Fibroblast of lung (primary cell): ENCODE measurements at regions not wholly inside any gene's neighbourhood (a gene's known extent, or its start where the extent isn't known, plus 50 kb on each side); places are given as distances from the start of the nearest gene placed in this dataset.

Experiments
- DNase-seq, 2 donors: peaks; one replicate each; pipeline versions ENCODE4 v3.0.0 to v3.0.0-alpha.2; 2010; ENCODE audit warnings: low read depth in 2 of 2
- H2AFZ ChIP-seq: 2 replicates; pipeline ENCODE4 v1.5.1; 2012; ENCODE audit warnings: low read length, control low read depth, inconsistent platforms
- H3K27ac ChIP-seq: 2 replicates; pipeline ENCODE4 v1.5.1; 2011; ENCODE audit warnings: low read length, control low read depth; ENCODE audit not compliant: insufficient read depth
- H3K27me3 ChIP-seq: 2 replicates; pipeline ENCODE4 v1.5.1; 2011; ENCODE audit warnings: mild to moderate bottlenecking, low read length; ENCODE audit not compliant: control insufficient read depth, insufficient read depth
- H3K36me3 ChIP-seq: 2 replicates; pipeline ENCODE4 v1.5.1; 2011; ENCODE audit warnings: low read length; ENCODE audit not compliant: control insufficient read depth, insufficient read depth
- H3K4me1 ChIP-seq: 2 replicates; pipeline ENCODE4 v1.5.1; 2011; ENCODE audit warnings: low read length; ENCODE audit not compliant: control insufficient read depth, insufficient read depth; ENCODE audit errors: extremely low read depth
- H3K4me2 ChIP-seq: 2 replicates; pipeline ENCODE4 v1.5.1; 2011; ENCODE audit warnings: low read length, control low read depth; ENCODE audit not compliant: insufficient read depth; ENCODE audit errors: extremely low read depth
- H3K4me3 ChIP-seq, 4 experiments: fragments of 200-600 bp in 1 of 4; sonication (generic) in 1 of 4; replicated peaks in 1 of 4; 2 replicates each; pipeline ENCODE4 v1.5.1; 2011 to 2016; ENCODE audit warnings: low read length in 4 of 4, low read depth in 3 of 4, mild to moderate bottlenecking in 3 of 4, control low read depth in 2 of 4, inconsistent platforms in 1 of 4, mixed read lengths in 1 of 4; ENCODE audit not compliant: insufficient read depth in 1 of 4; ENCODE audit errors: control extremely low read depth in 1 of 4
- H3K79me2 ChIP-seq: 2 replicates; pipeline ENCODE4 v1.5.1; 2012; ENCODE audit warnings: mild to moderate bottlenecking, low read length, inconsistent platforms; ENCODE audit not compliant: control insufficient read depth, insufficient read depth
- H3K9ac ChIP-seq: 2 replicates; pipeline ENCODE4 v1.5.1; 2011; ENCODE audit warnings: mild to moderate bottlenecking, low read length, control low read depth; ENCODE audit not compliant: insufficient read depth
- H3K9me3 ChIP-seq: 2 replicates; pipeline ENCODE4 v1.5.1; 2012; ENCODE audit warnings: low read depth, low read length; ENCODE audit not compliant: control insufficient read depth, insufficient read depth
- H4K20me1 ChIP-seq: 2 replicates; pipeline ENCODE4 v1.5.1; 2011; ENCODE audit warnings: low read length; ENCODE audit not compliant: control insufficient read depth, insufficient read depth; ENCODE audit errors: extremely low read depth
- CTCF ChIP-seq, 2 donors: IDR thresholded peaks in 1 of 2; conservative IDR thresholded peaks in 1 of 2; 1 replicate in 1 of 2; 2 replicates in 1 of 2; pipeline ENCODE4 v1.5.1; 2011 to 2012; ENCODE audit warnings: low read length in 2 of 2, control low read depth in 1 of 2, inconsistent platforms in 1 of 2, low read depth in 1 of 2, mild to moderate bottlenecking in 1 of 2
- EZH2 ChIP-seq: IDR thresholded peaks from 2 replicates; pipeline ENCODE4 v1.5.1; 2012; ENCODE audit warnings: low read length, control low read depth, mild to moderate bottlenecking; ENCODE audit errors: missing control alignments

GRCh38 chr20:57857118-57857517, 147.3 kb upstream of the PMEPA1 start:
- no peak overlapping the region for H2AFZ ChIP-seq
- no peaks in the 10 kb centered on the region for H3K36me3 ChIP-seq
- no peak for DNase-seq
- H3K4me1 ChIP-seq: no peaks in the 10 kb centered on the region
- no peak overlapping the region for H3K4me2 ChIP-seq
- no peak overlapping the region for H3K9ac ChIP-seq
- no peak for TF ChIP-seq CTCF (conservative IDR thresholded peaks at IDR 0.05 in 1 of 2, IDR thresholded peaks at IDR 0.05 in 1 of 2; ENCODE audit: low read depth in 1 of 2, low read length in 2 of 2)
- no peaks in the 10 kb centered on the region for H3K9me3 ChIP-seq
- no peaks in the 10 kb centered on the region for H3K27me3 ChIP-seq
- no peaks in the 10 kb centered on the region for H4K20me1 ChIP-seq
- H3K79me2 ChIP-seq: no peaks in the 10 kb centered on the region
- H3K27ac ChIP-seq: no peak overlapping the region
- no peak overlapping the region for H3K4me3 ChIP-seq

- Histone ChIP-seq H3K4me1 (no peaks in the 10 kb centered on the region), H2AFZ (no peak overlapping the region), H3K4me2 (no peak overlapping the region), H3K4me3 (no peak overlapping the region), H3K36me3 (no peaks in the 10 kb centered on the region), H3K9me3 (no peaks in the 10 kb centered on the region), H3K27me3 (no peaks in the 10 kb centered on the region), H3K27ac (no peak overlapping the region), H4K20me1 (no peaks in the 10 kb centered on the region), H3K79me2 (no peaks in the 10 kb centered on the region), H3K9ac (no peak overlapping the region)
- TF ChIP-seq EZH2: no peak
- DNase-seq: no peak
Observed at GRCh38 chr20:57856658-57857057, 146.8 kb upstream of the PMEPA1 start.

GRCh38 chr20:57851796-57852195, 142.0 kb upstream of the PMEPA1 start:
- H3K4me3 ChIP-seq: no peak overlapping the region
- no peaks in the 10 kb centered on the region for H4K20me1 ChIP-seq
- no peak overlapping the region for H3K4me2 ChIP-seq
- no peaks in the 10 kb centered on the region for H3K36me3 ChIP-seq
- TF ChIP-seq CTCF (conservative IDR thresholded peaks at IDR 0.05 in 1 of 2, IDR thresholded peaks at IDR 0.05 in 1 of 2; ENCODE audit: low read depth in 1 of 2, low read length in 2 of 2) (no peak), EZH2 (no peak)
- no peak overlapping the region for H2AFZ ChIP-seq
- peak in 1 of 2 donors; percentile 74 for DNase-seq
- no peak overlapping the region for H3K9ac ChIP-seq
- H3K9me3 ChIP-seq: no peaks in the 10 kb centered on the region
- H3K27me3 ChIP-seq: no peaks in the 10 kb centered on the region
- H3K79me2 ChIP-seq: no peaks in the 10 kb centered on the region
- H3K27ac ChIP-seq: no peak overlapping the region
- no peaks in the 10 kb centered on the region for H3K4me1 ChIP-seq
